ENCODE measurements at regions not wholly inside any gene's neighbourhood (a gene's known extent, or its start where the extent isn't known, plus 50 kb on each side); places are given as distances from the start of the nearest gene placed in this dataset.

- no peaks in the 10 kb centered on the region for H3K36me3 ChIP-seq (ENCODE audit: control insufficient read depth in 2 of 2, insufficient read depth in 2 of 2, low read length in 1 of 2)
- no peaks in the 10 kb centered on the region for H3K4me1 ChIP-seq (ENCODE audit: control insufficient read depth, insufficient read depth, low read length)
- no peaks in the 10 kb centered on the region for H3K79me2 ChIP-seq (ENCODE audit: control insufficient read depth, insufficient read depth, low read length)
- H3K4me3 ChIP-seq = no peak overlapping the region
- peaks cover 0 to 1% of the 10 kb centered on the region in 2 experiments; a peak in 1 of 4 replicates for H3K27me3 ChIP-seq (replicated peaks in 1 of 2; ENCODE audit: control insufficient read depth in 2 of 2, insufficient read depth in 2 of 2, low read length in 1 of 2)
- CTCF ChIA-PET = interaction anchor here (0.7 kb wide), 1 partner anchor 83 kb away, joined by 4 read pairs; no protein-coding TSS in a partner anchor
- in situ Hi-C loops (cut with MboI) = no loop called here
- intact Hi-C loops (cut with micrococcal nuclease; ENCODE audit: unreplicated experiment) = no loop called here
- no peak for FAIRE-seq
- ATAC-seq = no peak
- no peak overlapping the region for H3K9ac ChIP-seq (ENCODE audit: control insufficient read depth, insufficient read depth, low read length)
- H3K4me2 ChIP-seq (ENCODE audit: control insufficient read depth, insufficient read depth) = no peak overlapping the region
- POLR2A ChIA-PET = no interaction called here
- H3K9me3 ChIP-seq (replicated peaks; ENCODE audit: control insufficient read depth, insufficient read depth, low read length) = no peaks in the 10 kb centered on the region
- 30% methylated on average over 6 of the region's 8 CpGs for WGBS (ENCODE audit: insufficient coverage, insufficient replicate concordance, low lambda C conversion rate, missing lambda C conversion rate)
- no peaks in the 10 kb centered on the region for H4K20me1 ChIP-seq (ENCODE audit: control insufficient read depth, insufficient read depth)
- TF ChIP-seq NFIC (IDR thresholded peaks at IDR 0.05; ENCODE audit: low read depth, low read length) (no peak), PML (IDR thresholded peaks at IDR 0.05; ENCODE audit: low read length) (no peak), TCF12 (IDR thresholded peaks at IDR 0.05; ENCODE audit: low read depth, low read length) (no peak), CBFB (IDR thresholded peaks at IDR 0.05; ENCODE audit: low read depth) (no peak), ATF2 (IDR thresholded peaks at IDR 0.05; ENCODE audit: low read length) (no peak), ZSCAN29 (IDR thresholded peaks at IDR 0.05) (no peak), MEF2B (IDR thresholded peaks at IDR 0.05; ENCODE audit: partially characterized antibody, poor library complexity, severe bottlenecking) (no peak), MTA3 (IDR thresholded peaks at IDR 0.05; ENCODE audit: borderline replicate concordance, low read length) (no peak), CREM (IDR thresholded peaks at IDR 0.05; ENCODE audit: low read depth) (no peak)
- BruUV-seq (replicated peaks) = no TSS peak
- H2AFZ ChIP-seq (ENCODE audit: control insufficient read depth, low read depth, low read length) = no peak overlapping the region
- SMC1A ChIA-PET (ENCODE audit: uncharacterized antibody, unreplicated experiment) = no interaction called here
- no peak overlapping the region for H3K27ac ChIP-seq (ENCODE audit: control insufficient read depth, insufficient read depth)
- RAD21 ChIA-PET (ENCODE audit: unreplicated experiment) = no interaction called here
- no peak for DNase-seq (ENCODE audit: low read depth, low spot score)
These were observed 204.1 kb upstream of the LYZL1 start for GRCh38 chr10:29084681-29085307.

All from GM12878 (cell line).